Keratinocyte (primary cell): ENCODE measurements at regions not wholly inside any gene's neighbourhood (a gene's known extent, or its start where the extent isn't known, plus 50 kb on each side); places are given as distances from the start of the nearest gene placed in this dataset.

ENCODE experiments used
- EZH2 ChIP-seq: IDR thresholded peaks from one replicate; pipeline ENCODE4 v1.6.1; 2012; ENCODE audit warnings: inconsistent platforms, mild to moderate bottlenecking, low read length, moderate library complexity
- TF ChIP-seq, protein P1 (sequence below), 3 experiments: IDR thresholded peaks in 1 of 3; conservative IDR thresholded peaks in 1 of 3; optimal IDR thresholded peaks in 1 of 3; 2 replicates in 2 of 3; 3 replicates in 1 of 3; pipeline versions ENCODE3 to v1.5.1; 2011; ENCODE audit warnings: low read length in 3 of 3, mild to moderate bottlenecking in 3 of 3, moderate library complexity in 2 of 3, control low read depth in 1 of 3, inconsistent platforms in 1 of 3; ENCODE audit not compliant: insufficient read depth in 2 of 3; ENCODE audit errors: extremely low read depth in 1 of 3

DNA sequence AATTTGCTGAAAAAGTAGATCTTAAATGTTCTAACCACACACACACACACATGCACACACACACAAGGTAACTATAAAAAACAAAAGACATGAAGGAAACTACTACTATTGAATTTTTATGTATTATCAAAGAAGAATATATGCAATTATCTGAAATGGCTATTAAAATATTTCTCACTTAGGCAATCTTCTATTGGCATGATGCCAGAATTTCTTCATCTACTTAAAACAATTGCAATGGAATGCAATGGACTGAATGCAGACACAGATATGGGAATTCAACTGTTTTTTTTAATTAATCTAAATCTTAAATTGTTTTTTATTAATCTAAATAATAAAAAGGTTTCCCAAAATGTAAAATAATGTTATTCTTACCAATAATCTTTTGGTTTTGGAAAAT, 152.6 kb upstream of the SMLR1 start:
- TF ChIP-seq EZH2, result no peak
- TF ChIP-seq, protein P1, sequence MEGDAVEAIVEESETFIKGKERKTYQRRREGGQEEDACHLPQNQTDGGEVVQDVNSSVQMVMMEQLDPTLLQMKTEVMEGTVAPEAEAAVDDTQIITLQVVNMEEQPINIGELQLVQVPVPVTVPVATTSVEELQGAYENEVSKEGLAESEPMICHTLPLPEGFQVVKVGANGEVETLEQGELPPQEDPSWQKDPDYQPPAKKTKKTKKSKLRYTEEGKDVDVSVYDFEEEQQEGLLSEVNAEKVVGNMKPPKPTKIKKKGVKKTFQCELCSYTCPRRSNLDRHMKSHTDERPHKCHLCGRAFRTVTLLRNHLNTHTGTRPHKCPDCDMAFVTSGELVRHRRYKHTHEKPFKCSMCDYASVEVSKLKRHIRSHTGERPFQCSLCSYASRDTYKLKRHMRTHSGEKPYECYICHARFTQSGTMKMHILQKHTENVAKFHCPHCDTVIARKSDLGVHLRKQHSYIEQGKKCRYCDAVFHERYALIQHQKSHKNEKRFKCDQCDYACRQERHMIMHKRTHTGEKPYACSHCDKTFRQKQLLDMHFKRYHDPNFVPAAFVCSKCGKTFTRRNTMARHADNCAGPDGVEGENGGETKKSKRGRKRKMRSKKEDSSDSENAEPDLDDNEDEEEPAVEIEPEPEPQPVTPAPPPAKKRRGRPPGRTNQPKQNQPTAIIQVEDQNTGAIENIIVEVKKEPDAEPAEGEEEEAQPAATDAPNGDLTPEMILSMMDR (optimal IDR thresholded peaks at IDR 0.05 in 1 of 3, IDR thresholded peaks at IDR 0.05 in 1 of 3, conservative IDR thresholded peaks at IDR 0.05 in 1 of 3; ENCODE audit: extremely low read depth in 1 of 3, insufficient read depth in 2 of 3, low read length in 3 of 3), result no peak
